HFFc6 (cell line): ENCODE measurements at regions not wholly inside any gene's neighbourhood (a gene's known extent, or its start where the extent isn't known, plus 50 kb on each side); places are given as distances from the start of the nearest gene placed in this dataset.

Source experiments
- DNase-seq: peaks from one replicate; pipeline ENCODE4 v3.0.0-alpha.2; 2018
- H3K27ac Mint-ChIP-seq: 2 replicates; pipeline ENCODE4 v1.8.0; 2020; ENCODE audit warnings: mild to moderate bottlenecking, mixed read lengths
- H3K27me3 Mint-ChIP-seq: 2 replicates; pipeline ENCODE4 v1.8.0; 2021; ENCODE audit warnings: mild to moderate bottlenecking, moderate library complexity, mixed read lengths; ENCODE audit not compliant: insufficient read depth
- H3K36me3 Mint-ChIP-seq: 2 replicates; pipeline ENCODE4 v1.8.0; 2021; ENCODE audit warnings: low read depth, mixed read lengths
- H3K4me1 Mint-ChIP-seq: 2 replicates; pipeline ENCODE4 v1.8.0; 2020; ENCODE audit warnings: low read depth, mixed read lengths
- H3K4me3 Mint-ChIP-seq: 2 replicates; pipeline ENCODE4 v1.8.0; 2020; ENCODE audit warnings: mild to moderate bottlenecking, moderate library complexity, mixed read lengths
- H3K9me3 Mint-ChIP-seq: 2 replicates; pipeline ENCODE4 v1.8.0; 2020; ENCODE audit warnings: mild to moderate bottlenecking, mixed read lengths
- CTCF ChIP-seq: fragments of 200-600 bp; sonication (generic); IDR thresholded peaks from 2 replicates; pipeline ENCODE4 v1.5.0; 2021; ENCODE audit warnings: antibody characterized with exemption, mild to moderate bottlenecking

GRCh38 chr7:53697913-53698312 is 662.5 kb downstream of the POM121L12 start:
- H3K4me3 Mint-ChIP-seq: no peak overlapping the region
- no peak for DNase-seq
- no peaks in the 10 kb centered on the region for H3K4me1 Mint-ChIP-seq
- peaks cover 21% of the 10 kb centered on the region for H3K9me3 Mint-ChIP-seq
- no peaks in the 10 kb centered on the region for H3K36me3 Mint-ChIP-seq
- TF ChIP-seq CTCF: no peak
- H3K27ac Mint-ChIP-seq: no peak overlapping the region
- H3K27me3 Mint-ChIP-seq: no peaks in the 10 kb centered on the region

- no peak for TF ChIP-seq CTCF
Measured at GRCh38 chr7:53699215-53699837, 663.9 kb downstream of the POM121L12 start.

GRCh38 chr7:53719122-53719521 is 683.7 kb downstream of the POM121L12 start:
- Mint-ChIP-seq H3K4me3 (no peak overlapping the region), H3K36me3 (no peaks in the 10 kb centered on the region), H3K9me3 (peaks cover 32% of the 10 kb centered on the region), H3K27ac (no peak overlapping the region), H3K27me3 (no peaks in the 10 kb centered on the region; the same call in none of the 2 replicates), H3K4me1 (no peaks in the 10 kb centered on the region)
- DNase-seq: no peak
- no peak for TF ChIP-seq CTCF

More at GRCh38 chr7:53699215-53699837, 663.9 kb downstream of the POM121L12 start:
- Mint-ChIP-seq H3K4me1 (no peaks in the 10 kb centered on the region), H3K36me3 (no peaks in the 10 kb centered on the region), H3K27me3 (no peaks in the 10 kb centered on the region), H3K4me3 (no peak overlapping the region), H3K27ac (no peak overlapping the region), H3K9me3 (peaks cover 16% of the 10 kb centered on the region; the same call in 1 of the 2 replicates)
- no peak for DNase-seq

- Mint-ChIP-seq H3K4me1 (no peaks in the 10 kb centered on the region), H3K27ac (no peak overlapping the region), H3K27me3 (no peaks in the 10 kb centered on the region; the same call in 1 of the 2 replicates), H3K9me3 (peaks cover 66% of the 10 kb centered on the region), H3K4me3 (no peak overlapping the region), H3K36me3 (peaks cover 5% of the 10 kb centered on the region; the same call in 1 of the 2 replicates)
- no peak for TF ChIP-seq CTCF
- no peak for DNase-seq
Measured at GRCh38 chr7:53740971-53741370, 705.5 kb downstream of the POM121L12 start.

- Mint-ChIP-seq H3K27ac (no peak overlapping the region), H3K9me3 (peaks cover 69% of the 10 kb centered on the region), H3K4me3 (no peak overlapping the region), H3K4me1 (no peaks in the 10 kb centered on the region), H3K27me3 (no peaks in the 10 kb centered on the region; the same call in none of the 2 replicates), H3K36me3 (peaks cover 5% of the 10 kb centered on the region; the same call in 1 of the 2 replicates)
- TF ChIP-seq CTCF: no peak
- DNase-seq: no peak
Measured at GRCh38 chr7:53743697-53744402, 708.4 kb downstream of the POM121L12 start.
